H1 (cell line): ENCODE measurements at regions not wholly inside any gene's neighbourhood (a gene's known extent, or its start where the extent isn't known, plus 50 kb on each side); places are given as distances from the start of the nearest gene placed in this dataset. TPM values are rescaled to one million over a fixed set of nuclear protein-coding genes. Genes with fewer than 3 reads are reported as not detected.
"Not testable (repeated sequence)": the region's sequence is repeated elsewhere in the genome, so short reads cannot be mapped to it uniquely, and the experiment has no call there.

ENCODE experiments used
- CTCF ChIA-PET: fragments of 300-600 bp; sonication (Branson Sonifier 250); formaldehyde crosslinking; loops from one replicate; lab custom pipeline; 2021; ENCODE audit not compliant: partially characterized antibody; lab: Charles Lee
- POLR2A ChIA-PET: fragments of 300-600 bp; sonication (Branson Sonifier 250); formaldehyde crosslinking; loops from one replicate; lab custom pipeline; 2021; ENCODE audit warnings: inconsistent platforms; ENCODE audit not compliant: partially characterized antibody; lab: Charles Lee
- DNase-seq, 2 experiments: peaks; one replicate each; pipeline versions ENCODE4 v3.0.0 to v3.0.0-alpha.2; 2010 to 2022; ENCODE audit warnings: low spot score in 2 of 2, low read depth in 1 of 2, mixed read lengths in 1 of 2
- FAIRE-seq: peaks from 2 replicates; lab custom pipeline; 2011; peaks lifted over from hg19 to GRCh38; lab: Jason Lieb, UNC
- H2AFZ ChIP-seq: 2 replicates; pipeline ENCODE4 v1.8.1; 2012; ENCODE audit warnings: low read length, inconsistent platforms
- H2AK5ac ChIP-seq: 2 replicates; pipeline ENCODE4 v1.6.1; 2013; ENCODE audit warnings: low read depth, low read length
- H2BK120ac ChIP-seq: replicated peaks from 2 replicates; pipeline ENCODE3; 2013; ENCODE audit warnings: low read depth, low read length, inconsistent platforms
- H2BK12ac ChIP-seq: 2 replicates; pipeline ENCODE4 v1.6.1; 2013; ENCODE audit warnings: low read depth, low read length
- H2BK15ac ChIP-seq: 2 replicates; pipeline ENCODE4 v1.6.1; 2013; ENCODE audit warnings: low read length
- H2BK20ac ChIP-seq: 2 replicates; pipeline ENCODE4 v1.6.1; 2013; ENCODE audit warnings: low read length
- H2BK5ac ChIP-seq: 2 replicates; pipeline ENCODE4 v1.6.1; 2013; ENCODE audit warnings: low read depth, low read length
- H3K14ac ChIP-seq: 2 replicates; pipeline ENCODE4 v1.6.1; 2013; ENCODE audit warnings: inconsistent platforms; ENCODE audit not compliant: insufficient read length
- H3K18ac ChIP-seq: 2 replicates; pipeline ENCODE4 v1.6.1; 2013; ENCODE audit warnings: low read length; ENCODE audit errors: extremely low read depth
- H3K23ac ChIP-seq: 2 replicates; pipeline ENCODE4 v1.6.1; 2013; ENCODE audit warnings: inconsistent platforms; ENCODE audit not compliant: insufficient read length
- H3K23me2 ChIP-seq: 2 replicates; pipeline ENCODE4 v1.6.1; 2013; ENCODE audit warnings: low read depth, low read length
- H3K27ac ChIP-seq: 2 replicates; pipeline ENCODE4 v1.6.1; 2011; ENCODE audit warnings: low read depth, low read length, inconsistent platforms
- H3K27me3 ChIP-seq, 4 experiments: replicated peaks in 1 of 4; 1 replicate in 1 of 4; 2 replicates in 3 of 4; pipeline versions ENCODE4 v1.6.1 to v1.8.1; 2011 to 2013; ENCODE audit warnings: low read length in 3 of 4, mild to moderate bottlenecking in 3 of 4, inconsistent platforms in 2 of 4, mixed read lengths in 2 of 4, moderate library complexity in 1 of 4; ENCODE audit not compliant: control insufficient read depth in 3 of 4, insufficient read depth in 3 of 4; ENCODE audit errors: extremely low read depth in 1 of 4
- H3K36me3 ChIP-seq, 4 experiments: 2 replicates each; pipeline versions ENCODE4 v1.6.1 to v1.8.1; 2011 to 2013; ENCODE audit warnings: mild to moderate bottlenecking in 4 of 4, low read length in 3 of 4, moderate library complexity in 2 of 4, control low read depth in 1 of 4, inconsistent platforms in 1 of 4; ENCODE audit not compliant: insufficient read depth in 4 of 4, control insufficient read depth in 2 of 4
- H3K4ac ChIP-seq: replicated peaks from 2 replicates; pipeline ENCODE3; 2013; ENCODE audit warnings: low read length, low read depth, mixed read lengths, inconsistent platforms; ENCODE audit not compliant: insufficient read length
- H3K4me1 ChIP-seq, 4 experiments: replicated peaks in 1 of 4; 1 replicate in 1 of 4; 2 replicates in 3 of 4; pipeline versions ENCODE4 v1.6.1 to v1.8.1; 2011 to 2013; ENCODE audit warnings: low read length in 3 of 4, inconsistent platforms in 2 of 4, mixed read lengths in 1 of 4; ENCODE audit not compliant: insufficient read depth in 4 of 4, control insufficient read depth in 3 of 4
- H3K4me2 ChIP-seq, 2 experiments: 2 replicates each; pipeline versions ENCODE4 v1.6.1 to v1.8.1; 2011 to 2013; ENCODE audit warnings: low read depth in 2 of 2, low read length in 2 of 2, control low read depth in 1 of 2, inconsistent platforms in 1 of 2, mild to moderate bottlenecking in 1 of 2; ENCODE audit not compliant: insufficient read depth in 1 of 2
- H3K4me3 ChIP-seq, 4 experiments: fragments of 200-600, 300-600 bp in 1 of 4; sonication (generic), shearing (Covaris generic), sonication (Bioruptor Twin) in 1 of 4; 2 replicates each; pipeline versions ENCODE4 v1.5.1 to v1.8.1; 2011 to 2016; ENCODE audit warnings: low read length in 4 of 4, low read depth in 3 of 4, control low read depth in 2 of 4, inconsistent platforms in 2 of 4, mild to moderate bottlenecking in 2 of 4, mixed read lengths in 1 of 4, moderate library complexity in 1 of 4; ENCODE audit not compliant: insufficient read depth in 2 of 4; ENCODE audit errors: extremely low read depth in 1 of 4
- H3K56ac ChIP-seq: replicated peaks from 2 replicates; pipeline ENCODE3; 2013; ENCODE audit warnings: low read depth, mild to moderate bottlenecking, mixed read lengths, low read length, inconsistent platforms; ENCODE audit not compliant: insufficient read length
- H3K79me1 ChIP-seq: 2 replicates; pipeline ENCODE4 v1.6.1; 2013; ENCODE audit warnings: low read depth, low read length, control low read depth
- H3K79me2 ChIP-seq, 2 experiments: 2 replicates each; pipeline versions ENCODE4 v1.6.1 to v1.8.1; 2012 to 2013; ENCODE audit warnings: low read length in 2 of 2, mild to moderate bottlenecking in 2 of 2, inconsistent platforms in 1 of 2; ENCODE audit not compliant: insufficient read depth in 2 of 2, control insufficient read depth in 1 of 2
- H3K9ac ChIP-seq, 4 experiments: replicated peaks in 1 of 4; 1 replicate in 1 of 4; 2 replicates in 3 of 4; pipeline versions ENCODE4 v1.6.1 to v1.8.1; 2011 to 2013; ENCODE audit warnings: low read depth in 3 of 4, low read length in 3 of 4, control low read depth in 2 of 4, mild to moderate bottlenecking in 2 of 4, moderate library complexity in 2 of 4, inconsistent platforms in 1 of 4; ENCODE audit errors: extremely low read depth in 1 of 4
- H3K9me3 ChIP-seq, 2 experiments: 2 replicates each; pipeline versions ENCODE4 v1.6.1 to v1.8.1; 2012 to 2013; ENCODE audit warnings: mild to moderate bottlenecking in 2 of 2, moderate library complexity in 2 of 2, control low read depth in 1 of 2, inconsistent platforms in 1 of 2, low read depth in 1 of 2, low read length in 1 of 2, mixed read lengths in 1 of 2; ENCODE audit not compliant: insufficient read depth in 2 of 2
- H4K20me1 ChIP-seq, 2 experiments: replicated peaks in 1 of 2; 2 replicates each; pipeline versions ENCODE3 to v1.8.1; 2011 to 2013; ENCODE audit warnings: inconsistent platforms in 2 of 2, low read length in 2 of 2, mild to moderate bottlenecking in 1 of 2; ENCODE audit not compliant: insufficient read depth in 2 of 2, control insufficient read depth in 1 of 2
- H4K5ac ChIP-seq: 2 replicates; pipeline ENCODE4 v1.6.1; 2013; ENCODE audit warnings: low read length, low read depth, mixed read lengths, inconsistent platforms; ENCODE audit not compliant: insufficient read length
- H4K8ac ChIP-seq: 2 replicates; pipeline ENCODE4 v1.8.0; 2013; ENCODE audit warnings: mild to moderate bottlenecking, moderate library complexity, low read length, inconsistent platforms; ENCODE audit not compliant: insufficient read depth; ENCODE audit errors: extremely low read depth
- H4K91ac ChIP-seq: replicated peaks from 2 replicates; pipeline ENCODE3; 2013; ENCODE audit warnings: low read length, mixed read lengths, inconsistent platforms; ENCODE audit not compliant: insufficient read length
- WGBS, 2 experiments: shearing (Covaris generic) in 1 of 2; methylation state at CpG; one replicate each; pipeline versions ENCODE4 v1.1.6 to v1.1.7; 2013 to 2015; ENCODE audit warnings: low lambda C conversion rate in 2 of 2, mixed read lengths in 2 of 2, inconsistent platforms in 1 of 2, low coverage in 1 of 2, missing lambda C conversion rate in 1 of 2; ENCODE audit not compliant: insufficient replicate concordance in 2 of 2, insufficient coverage in 1 of 2, insufficient read length in 1 of 2; ENCODE audit errors: extremely low coverage in 1 of 2, missing lambda C conversion rate in 1 of 2; 5-methylcytosine and 5-hydroxymethylcytosine counted together
- microRNA-seq, 2 experiments: library from miRNA; unstranded; fragments of <30 nt; microRNA quantifications; one replicate each; pipeline versions ENCODE4 to v1.2.0, GENCODE V29; 2016 to 2020; ENCODE audit warnings: borderline microRNAs expressed in 2 of 2, borderline number of aligned reads in 2 of 2, borderline replicate concordance in 1 of 2
- small RNA-seq: library from polyadenylated mRNA; stranded (forward); fragments of <200 nt; extraction: miRNeasy Mini kit (QIAGEN cat#:217004); gene quantifications from one replicate; pipeline ENCODE3, GENCODE V24; 2013; ENCODE audit not compliant: insufficient read depth

- H3K23ac ChIP-seq, H3K9ac ChIP-seq, CTCF ChIA-PET, FAIRE-seq, H3K14ac ChIP-seq, H4K91ac ChIP-seq, H2AK5ac ChIP-seq, H2BK12ac ChIP-seq, H3K4me3 ChIP-seq, H3K9me3 ChIP-seq, H3K36me3 ChIP-seq, H2BK120ac ChIP-seq, H4K5ac ChIP-seq, H4K20me1 ChIP-seq, H2AFZ ChIP-seq, H3K27me3 ChIP-seq, H4K8ac ChIP-seq, H3K79me2 ChIP-seq, H3K18ac ChIP-seq, H3K27ac ChIP-seq, POLR2A ChIA-PET, H2BK15ac ChIP-seq, H3K4me1 ChIP-seq, H2BK20ac ChIP-seq, H3K79me1 ChIP-seq, H3K4ac ChIP-seq, H2BK5ac ChIP-seq, H3K56ac ChIP-seq, H3K4me2 ChIP-seq, H3K23me2 ChIP-seq: not testable (repeated sequence)
- peak in 1 of 2 experiments; percentile 37 for DNase-seq
- 77% methylated on average over 15 of the region's 25 CpGs; no CpG with 5 or more reads in 1 of the 2 experiments for WGBS, 2 experiments
Observed at GRCh38 chr3:75611724-75612460, 52.2 kb upstream of the FRG2C start.

Small RNA genes lying in the stretch of these regions (microRNA-seq; reads per million reads assigned to microRNA genes)
- 0 reads per million in 2 experiments for gene MIR4444-2

Small RNA genes lying in the stretch of these regions (small RNA-seq; reads per million reads assigned to genes)
- gene AC139453.1: not detected
- not detected for gene LSP1P2
- not detected for gene MIR4444-2
- gene RN7SL294P: not detected
- gene SNRPCP10: not detected
